Peyer's patch (tissue), 4 donors: ENCODE measurements at regions not wholly inside any gene's neighbourhood (a gene's known extent, or its start where the extent isn't known, plus 50 kb on each side); places are given as distances from the start of the nearest gene placed in this dataset.

ENCODE experiments used
- DNase-seq, 3 donors: peaks; one replicate each; pipeline ENCODE4 v3.0.0-alpha.2; 2017 to 2019
- H3K27ac ChIP-seq, 4 donors: fragments of 200-600 bp; sonication (generic); one replicate each; pipeline ENCODE4 v1.5.1; 2016 to 2019
- H3K27me3 ChIP-seq, 2 donors: fragments of 200-600 bp; sonication (generic); one replicate each; pipeline ENCODE4 v1.5.1; 2019
- H3K36me3 ChIP-seq, 3 donors: fragments of 200-600 bp; sonication (generic); one replicate each; pipeline ENCODE4 v1.5.1; 2016 to 2019
- H3K4me1 ChIP-seq, 4 donors: fragments of 200-600 bp; sonication (generic); one replicate each; pipeline ENCODE4 v1.5.1; 2016 to 2019
- H3K4me3 ChIP-seq, 4 donors: fragments of 200-600 bp; sonication (generic); 1 replicate in 3 of 4; 2 replicates in 1 of 4; pipeline ENCODE4 v1.5.1; 2016 to 2019; ENCODE audit warnings: mild to moderate bottlenecking in 1 of 4
- H3K9me3 ChIP-seq, 4 donors: fragments of 200-600 bp; sonication (generic); one replicate each; pipeline ENCODE4 v1.5.1; 2016 to 2019; ENCODE audit warnings: mild to moderate bottlenecking in 1 of 4
- CTCF ChIP-seq, 6 experiments: fragments of 450-650 bp in 4 of 6; fragments of 200-600 bp in 2 of 6; sonication (generic) in 1 of 6; IDR thresholded peaks; one replicate each; pipeline ENCODE4 v1.5.1; 2017 to 2019; ENCODE audit warnings: antibody characterized with exemption in 6 of 6, mild to moderate bottlenecking in 3 of 6, moderate library complexity in 1 of 6
- POLR2A ChIP-seq, 2 donors: fragments of 450-650 bp; IDR thresholded peaks; one replicate each; pipeline ENCODE4 v1.5.1; 2017; ENCODE audit warnings: antibody characterized with exemption in 2 of 2, mild to moderate bottlenecking in 2 of 2, moderate library complexity in 2 of 2

GRCh38 chr11:37557990-37558389 is 960.0 kb upstream of the RAG2 start:
- no peak overlapping the region for H3K27ac ChIP-seq
- no peaks in the 10 kb centered on the region for H3K4me1 ChIP-seq
- H3K4me3 ChIP-seq, result no peak overlapping the region
- DNase-seq, result no peak
- no peaks in the 10 kb centered on the region for H3K36me3 ChIP-seq
- TF ChIP-seq POLR2A (IDR thresholded peaks at IDR 0.05) (no peak), CTCF (IDR thresholded peaks at IDR 0.05) (no peak)
- no peaks in the 10 kb centered on the region for H3K9me3 ChIP-seq
- no peaks in the 10 kb centered on the region for H3K27me3 ChIP-seq

- Histone ChIP-seq H3K4me3 (no peak overlapping the region), H3K27ac (no peak overlapping the region), H3K36me3 (no peaks in the 10 kb centered on the region), H3K9me3 (no peaks in the 10 kb centered on the region), H3K27me3 (no peaks in the 10 kb centered on the region), H3K4me1 (no peaks in the 10 kb centered on the region)
- no peak for DNase-seq
- TF ChIP-seq POLR2A (IDR thresholded peaks at IDR 0.05), result no peak
- TF ChIP-seq CTCF (IDR thresholded peaks at IDR 0.05), result no peak
Observed at GRCh38 chr11:37552284-37552683, 954.2 kb upstream of the RAG2 start.

- no peak overlapping the region for H3K4me3 ChIP-seq
- no peaks in the 10 kb centered on the region for H3K36me3 ChIP-seq
- no peaks in the 10 kb centered on the region for H3K27me3 ChIP-seq
- H3K27ac ChIP-seq, result no peak overlapping the region
- no peak for DNase-seq
- TF ChIP-seq CTCF (IDR thresholded peaks at IDR 0.05) (no peak), POLR2A (IDR thresholded peaks at IDR 0.05) (no peak)
- H3K9me3 ChIP-seq, result no peaks in the 10 kb centered on the region
- H3K4me1 ChIP-seq, result no peaks in the 10 kb centered on the region
Observed at GRCh38 chr11:37544491-37544890, 946.5 kb upstream of the RAG2 start.

- no peak for DNase-seq
- Histone ChIP-seq H3K27ac (no peak overlapping the region), H3K4me1 (no peaks in the 10 kb centered on the region), H3K27me3 (no peaks in the 10 kb centered on the region), H3K4me3 (no peak overlapping the region), H3K36me3 (no peaks in the 10 kb centered on the region), H3K9me3 (peaks cover 0 to 7% (median 0%) of the 10 kb centered on the region in 4 donors)
- TF ChIP-seq POLR2A (IDR thresholded peaks at IDR 0.05) (no peak), CTCF (IDR thresholded peaks at IDR 0.05) (no peak)
Observed at GRCh38 chr11:37533830-37534229, 935.8 kb upstream of the RAG2 start.

- H3K27me3 ChIP-seq, result no peaks in the 10 kb centered on the region
- TF ChIP-seq POLR2A (IDR thresholded peaks at IDR 0.05) (no peak), CTCF (IDR thresholded peaks at IDR 0.05) (no peak)
- H3K36me3 ChIP-seq, result no peaks in the 10 kb centered on the region
- no peak overlapping the region for H3K4me3 ChIP-seq
- no peak overlapping the region for H3K27ac ChIP-seq
- peaks cover 0 to 9% (median 0%) of the 10 kb centered on the region in 4 donors for H3K9me3 ChIP-seq
- no peaks in the 10 kb centered on the region for H3K4me1 ChIP-seq
- DNase-seq, result no peak
Observed at GRCh38 chr11:37533087-37533486, 935.1 kb upstream of the RAG2 start.

GRCh38 chr11:37532271-37532670 is 934.2 kb upstream of the RAG2 start:
- Histone ChIP-seq H3K36me3 (no peaks in the 10 kb centered on the region), H3K27ac (no peak overlapping the region), H3K4me1 (no peaks in the 10 kb centered on the region), H3K9me3 (peaks cover 0 to 9% (median 0%) of the 10 kb centered on the region in 4 donors), H3K27me3 (no peaks in the 10 kb centered on the region), H3K4me3 (no peak overlapping the region)
- TF ChIP-seq CTCF (IDR thresholded peaks at IDR 0.05) (no peak), POLR2A (IDR thresholded peaks at IDR 0.05) (no peak)
- DNase-seq, result no peak
